Endothelial cell of umbilical vein (primary cell): ENCODE measurements at regions not wholly inside any gene's neighbourhood (a gene's known extent, or its start where the extent isn't known, plus 50 kb on each side); places are given as distances from the start of the nearest gene placed in this dataset.

Experiments used
- BruUV-seq: library from RNA; stranded (reverse); fragments of 400-500 nt; replicated peaks from 2 replicates; lab custom pipeline; 2021; lab: Mats Ljungman, UMichigan
- CTCF ChIA-PET: fragments of 300-600, 350-600 bp; sonication (Branson Sonifier 250); formaldehyde crosslinking; loops from one replicate; lab custom pipeline; 2021; ENCODE audit warnings: antibody characterized with exemption, inconsistent platforms; lab: Charles Lee
- POLR2A ChIA-PET: fragments of 300-600, 350-600 bp; sonication (Branson Sonifier 250); formaldehyde crosslinking; loops from one replicate; lab custom pipeline; 2021; ENCODE audit warnings: antibody characterized with exemption, inconsistent platforms; lab: Charles Lee
- DNase-seq: peaks from one replicate; pipeline ENCODE4 v3.0.0-alpha.2; 2011; ENCODE audit warnings: low read depth, low spot score
- FAIRE-seq: peaks from 2 replicates; lab custom pipeline; 2011; peaks lifted over from hg19 to GRCh38; lab: Jason Lieb, UNC
- H2AFZ ChIP-seq: 2 replicates; pipeline ENCODE4 v1.6.0; 2012; ENCODE audit warnings: low read depth, low read length, control low read depth, inconsistent platforms
- H3K27ac ChIP-seq: 2 replicates; pipeline ENCODE4 v1.5.1; 2011; ENCODE audit warnings: low read depth, mild to moderate bottlenecking, control low read depth, low read length, moderate library complexity; ENCODE audit not compliant: insufficient read depth
- H3K27me3 ChIP-seq, 2 experiments: 2 replicates each; pipeline versions ENCODE4 v1.6.0 to v1.6.1; 2011; ENCODE audit warnings: low read length in 2 of 2, mixed read lengths in 1 of 2; ENCODE audit not compliant: control insufficient read depth in 2 of 2, insufficient read depth in 2 of 2
- H3K36me3 ChIP-seq, 2 experiments: 2 replicates in 1 of 2; 3 replicates in 1 of 2; pipeline ENCODE4 v1.5.1; 2011; ENCODE audit warnings: low read length in 2 of 2, mild to moderate bottlenecking in 1 of 2, moderate library complexity in 1 of 2; ENCODE audit not compliant: control insufficient read depth in 2 of 2, insufficient read depth in 2 of 2; ENCODE audit errors: extremely low read depth in 1 of 2
- H3K4me1 ChIP-seq: 3 replicates; pipeline ENCODE4 v1.5.1; 2011; ENCODE audit warnings: mild to moderate bottlenecking, low read length; ENCODE audit not compliant: control insufficient read depth, insufficient read depth; ENCODE audit errors: extremely low read depth
- H3K4me2 ChIP-seq: 2 replicates; pipeline ENCODE4 v1.6.1; 2011; ENCODE audit warnings: low read length, control low read depth, mixed read lengths; ENCODE audit not compliant: insufficient read depth
- H3K4me3 ChIP-seq, 3 experiments: fragments of 200-600 bp in 1 of 3; sonication (generic), shearing (Covaris generic) in 1 of 3; replicated peaks in 1 of 3; 2 replicates each; pipeline ENCODE4 v1.5.1; 2011 to 2016; ENCODE audit warnings: control low read depth in 3 of 3, low read length in 3 of 3, mild to moderate bottlenecking in 2 of 3, inconsistent platforms in 1 of 3, low read depth in 1 of 3, moderate library complexity in 1 of 3; ENCODE audit not compliant: insufficient read depth in 1 of 3
- H3K79me2 ChIP-seq: 2 replicates; pipeline ENCODE4 v1.6.0; 2012; ENCODE audit warnings: low read length, inconsistent platforms; ENCODE audit not compliant: control insufficient read depth, insufficient read depth
- H3K9ac ChIP-seq: replicated peaks from 2 replicates; pipeline ENCODE3; 2011; ENCODE audit warnings: low read length, control low read depth; ENCODE audit not compliant: insufficient read depth; ENCODE audit errors: extremely low read depth
- H3K9me1 ChIP-seq: replicated peaks from 3 replicates; pipeline ENCODE4 v1.6.0; 2011; ENCODE audit warnings: mild to moderate bottlenecking, low read length; ENCODE audit not compliant: control insufficient read depth, insufficient read depth; ENCODE audit errors: extremely low read depth
- H3K9me3 ChIP-seq: replicated peaks from 2 replicates; pipeline ENCODE4 v1.5.1; 2012; ENCODE audit warnings: low read length, inconsistent platforms; ENCODE audit not compliant: control insufficient read depth, insufficient read depth
- H4K20me1 ChIP-seq: replicated peaks from 2 replicates; pipeline ENCODE3; 2011; ENCODE audit warnings: mild to moderate bottlenecking, low read length; ENCODE audit not compliant: control insufficient read depth, insufficient read depth; ENCODE audit errors: extremely low read depth
- EZH2 ChIP-seq: IDR thresholded peaks from 2 replicates; pipeline ENCODE4 v1.6.1; 2012; ENCODE audit warnings: borderline replicate concordance, low read depth, mild to moderate bottlenecking, moderate library complexity, low read length, inconsistent platforms; ENCODE audit not compliant: severe bottlenecking
- FOS ChIP-seq: IDR thresholded peaks from 2 replicates; pipeline ENCODE4 v1.6.1; 2011; ENCODE audit warnings: mild to moderate bottlenecking, low read length, moderate library complexity, borderline replicate concordance; ENCODE audit not compliant: insufficient read depth
- GATA2 ChIP-seq: IDR thresholded peaks from 2 replicates; pipeline ENCODE4 v1.7.0; 2011; ENCODE audit warnings: low read depth, mild to moderate bottlenecking, moderate library complexity, mixed read lengths, low read length; ENCODE audit not compliant: insufficient read length, insufficient read depth
- JUN ChIP-seq: IDR thresholded peaks from 2 replicates; pipeline ENCODE4 v1.6.1; 2011; ENCODE audit warnings: borderline replicate concordance, low read depth; ENCODE audit not compliant: insufficient read length, insufficient read depth
- MYC ChIP-seq: IDR thresholded peaks from one replicate; pipeline ENCODE4 v1.6.1; 2011; ENCODE audit warnings: mild to moderate bottlenecking, low read depth, low read length
- POLR2A ChIP-seq: IDR thresholded peaks from 2 replicates; pipeline ENCODE4 v1.6.1; 2012; ENCODE audit warnings: low read depth, mild to moderate bottlenecking, control low read depth, low read length
- POLR2AphosphoS5 ChIP-seq: IDR thresholded peaks from 2 replicates; pipeline ENCODE4 v1.6.1; 2012; ENCODE audit warnings: low read depth, mild to moderate bottlenecking, control low read depth, low read length, moderate library complexity; ENCODE audit not compliant: insufficient read depth
- dilution Hi-C: fragments of 300-500 bp; cut with MboI; formaldehyde crosslinking; loops from one replicate; pipeline ENCODE4 v1.15.0; 2019; ENCODE audit warnings: low sequenced_read_pairs; ENCODE audit not compliant: extremely low pct_ligation_motif_present
- intact Hi-C: fragments of 100-400 bp; cut with micrococcal nuclease; formaldehyde crosslinking; loops from one replicate; pipeline ENCODE4 v1.10.0; 2022
- TF ChIP-seq, protein P1 (sequence below), 2 donors: IDR thresholded peaks; 1 replicate in 1 of 2; 2 replicates in 1 of 2; pipeline ENCODE4 v1.5.1; 2011; ENCODE audit warnings: low read length in 2 of 2, mild to moderate bottlenecking in 2 of 2, moderate library complexity in 2 of 2, control low read depth in 1 of 2, inconsistent platforms in 1 of 2, low read depth in 1 of 2; ENCODE audit not compliant: insufficient read depth in 1 of 2; ENCODE audit errors: extremely low read depth in 1 of 2
- TF ChIP-seq, protein P2 (sequence below): IDR thresholded peaks from 2 replicates; pipeline ENCODE4 v1.6.1; 2011; ENCODE audit not compliant: insufficient read depth, insufficient read length

DNA sequence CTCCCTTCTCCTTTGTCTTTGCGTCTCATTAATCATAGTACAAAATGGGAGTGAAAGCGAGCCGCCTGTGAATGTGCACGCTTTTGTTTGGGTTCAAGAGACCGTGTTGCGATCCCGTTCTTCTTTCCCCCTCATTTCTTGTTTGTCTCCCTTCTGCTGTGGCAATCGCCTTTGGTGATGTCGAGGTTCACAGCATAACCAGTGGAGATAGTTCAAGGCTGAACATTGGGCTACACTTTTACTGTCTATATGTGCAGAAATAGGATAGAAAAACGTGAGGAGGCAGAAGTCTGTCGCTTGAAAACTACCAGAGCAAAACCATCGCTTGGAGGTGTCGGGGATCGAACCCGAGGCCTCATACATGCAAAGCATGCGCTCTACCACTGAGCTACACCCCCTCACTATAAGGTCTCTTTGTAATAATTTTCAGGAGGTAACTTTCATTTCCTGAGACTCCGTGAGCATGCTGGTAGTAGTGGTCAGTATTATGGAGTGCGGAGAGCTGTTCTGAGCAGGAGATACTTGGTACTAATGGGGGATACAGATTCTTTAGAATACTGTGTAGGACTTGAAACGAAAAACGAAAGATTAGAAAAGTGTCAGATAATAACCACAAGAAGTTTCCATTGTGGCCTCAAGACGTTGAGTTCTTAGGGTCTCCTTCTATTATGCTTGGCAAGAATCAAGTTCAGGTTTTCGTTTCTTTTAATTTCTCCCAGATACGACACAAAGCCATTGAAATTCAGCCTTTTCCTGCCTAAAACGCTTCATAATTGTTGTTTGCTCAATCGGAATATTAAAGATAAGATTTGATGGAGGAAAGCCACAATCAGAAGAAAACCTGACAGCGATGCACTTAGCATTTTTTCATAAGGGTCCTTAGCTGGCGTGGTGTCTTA lies 106.6 kb downstream of the TRIM27 start:
- H3K36me3 ChIP-seq: no peaks in the 10 kb centered on the region
- DNase-seq (peak; percentile 26), FAIRE-seq (peak; percentile 81)
- H3K9ac ChIP-seq: no peak overlapping the region
- ChIA-PET POLR2A (no interaction called here), CTCF (interaction anchor here (1.5 kb wide), 1 partner anchor 20 kb away, joined by 9 read pairs; no protein-coding TSS in a partner anchor)
- H3K4me3 ChIP-seq: peak overlapping the region in 1 of 3 experiments; percentile 30
- H3K79me2 ChIP-seq: no peaks in the 10 kb centered on the region
- H3K4me1 ChIP-seq: no peaks in the 10 kb centered on the region
- TF ChIP-seq, protein P1, sequence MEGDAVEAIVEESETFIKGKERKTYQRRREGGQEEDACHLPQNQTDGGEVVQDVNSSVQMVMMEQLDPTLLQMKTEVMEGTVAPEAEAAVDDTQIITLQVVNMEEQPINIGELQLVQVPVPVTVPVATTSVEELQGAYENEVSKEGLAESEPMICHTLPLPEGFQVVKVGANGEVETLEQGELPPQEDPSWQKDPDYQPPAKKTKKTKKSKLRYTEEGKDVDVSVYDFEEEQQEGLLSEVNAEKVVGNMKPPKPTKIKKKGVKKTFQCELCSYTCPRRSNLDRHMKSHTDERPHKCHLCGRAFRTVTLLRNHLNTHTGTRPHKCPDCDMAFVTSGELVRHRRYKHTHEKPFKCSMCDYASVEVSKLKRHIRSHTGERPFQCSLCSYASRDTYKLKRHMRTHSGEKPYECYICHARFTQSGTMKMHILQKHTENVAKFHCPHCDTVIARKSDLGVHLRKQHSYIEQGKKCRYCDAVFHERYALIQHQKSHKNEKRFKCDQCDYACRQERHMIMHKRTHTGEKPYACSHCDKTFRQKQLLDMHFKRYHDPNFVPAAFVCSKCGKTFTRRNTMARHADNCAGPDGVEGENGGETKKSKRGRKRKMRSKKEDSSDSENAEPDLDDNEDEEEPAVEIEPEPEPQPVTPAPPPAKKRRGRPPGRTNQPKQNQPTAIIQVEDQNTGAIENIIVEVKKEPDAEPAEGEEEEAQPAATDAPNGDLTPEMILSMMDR (IDR thresholded peaks at IDR 0.05; ENCODE audit: extremely low read depth in 1 of 2, insufficient read depth in 1 of 2, low read depth in 1 of 2, low read length in 2 of 2): no peak
- no peak for TF ChIP-seq EZH2
- no peak for TF ChIP-seq POLR2AphosphoS5
- TF ChIP-seq POLR2A: no peak
- TF ChIP-seq FOS: no peak
- no peak for TF ChIP-seq JUN
- TF ChIP-seq, protein P2, sequence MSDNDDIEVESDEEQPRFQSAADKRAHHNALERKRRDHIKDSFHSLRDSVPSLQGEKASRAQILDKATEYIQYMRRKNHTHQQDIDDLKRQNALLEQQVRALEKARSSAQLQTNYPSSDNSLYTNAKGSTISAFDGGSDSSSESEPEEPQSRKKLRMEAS: no peak
- TF ChIP-seq GATA2: no peak
- TF ChIP-seq MYC: no peak
- dilution Hi-C loops: no loop called here
- H3K4me2 ChIP-seq: peak overlapping the region; percentile 65
- no peaks in the 10 kb centered on the region for H4K20me1 ChIP-seq
- H3K27me3 ChIP-seq: peaks cover 55 to 57% of the 10 kb centered on the region in 2 experiments
- H3K9me1 ChIP-seq: no peaks in the 10 kb centered on the region
- no TSS peak for BruUV-seq
- H2AFZ ChIP-seq: no peak overlapping the region
- intact Hi-C loops: loop anchor here (2.0 kb wide), 2 partner anchors 22 to 46 kb away; no protein-coding TSS in a partner anchor
- H3K9me3 ChIP-seq: no peaks in the 10 kb centered on the region
- no peak overlapping the region for H3K27ac ChIP-seq
